IgD-negative memory B cell (primary cell): ENCODE measurements at regions not wholly inside any gene's neighbourhood (a gene's known extent, or its start where the extent isn't known, plus 50 kb on each side); places are given as distances from the start of the nearest gene placed in this dataset.
"Not testable (repeated sequence)": the region's sequence is repeated elsewhere in the genome, so short reads cannot be mapped to it uniquely, and the experiment has no call there.

ENCODE experiments used
- H3K27ac Mint-ChIP-seq, 3 donors: one replicate each; pipeline ENCODE4 v1.8.0; 2020 to 2022; ENCODE audit warnings: mild to moderate bottlenecking in 3 of 3, mixed read lengths in 3 of 3, moderate library complexity in 1 of 3
- H3K27me3 Mint-ChIP-seq: one replicate; pipeline ENCODE4 v1.8.0; 2021; ENCODE audit warnings: mixed read lengths
- H3K36me3 Mint-ChIP-seq: one replicate; pipeline ENCODE4 v1.8.0; 2020; ENCODE audit warnings: mild to moderate bottlenecking, mixed read lengths
- H3K4me1 Mint-ChIP-seq, 3 donors: one replicate each; pipeline ENCODE4 v1.8.0; 2020 to 2022; ENCODE audit warnings: mixed read lengths in 3 of 3, mild to moderate bottlenecking in 1 of 3
- H3K4me3 Mint-ChIP-seq, 4 donors: one replicate each; pipeline ENCODE4 v1.8.0; 2020 to 2022; ENCODE audit warnings: mild to moderate bottlenecking in 4 of 4, mixed read lengths in 4 of 4, moderate library complexity in 3 of 4
- H3K9me3 Mint-ChIP-seq, 3 donors: one replicate each; pipeline ENCODE4 v1.8.0; 2020 to 2021; ENCODE audit warnings: mixed read lengths in 3 of 3, mild to moderate bottlenecking in 1 of 3

DNA sequence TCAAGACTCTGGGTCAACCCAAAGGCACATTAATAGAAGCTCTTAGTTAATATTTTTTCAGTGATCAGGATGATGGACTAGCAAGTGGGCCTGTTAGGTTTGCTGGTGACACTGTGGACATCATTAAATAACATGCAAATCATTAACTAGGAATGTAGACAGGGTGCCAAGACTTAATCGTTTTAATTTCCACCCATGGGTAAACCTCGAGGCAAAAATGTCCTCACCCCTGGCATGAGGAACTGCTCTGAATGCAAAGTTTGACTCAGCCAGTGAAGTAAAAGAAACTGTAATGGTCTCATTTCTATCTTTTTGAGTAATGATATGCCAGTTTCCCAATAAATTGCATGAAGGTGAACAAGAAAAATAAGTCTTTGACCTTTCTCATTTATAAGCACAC is 152.6 kb upstream of the MEX3C start:
- Mint-ChIP-seq H3K27me3 (peaks cover 9% of the 10 kb centered on the region), H3K4me1 (no peaks in the 10 kb centered on the region), H3K27ac (no peak overlapping the region), H3K4me3 (no peak overlapping the region), H3K36me3 (peaks cover 3% of the 10 kb centered on the region), H3K9me3 (peaks cover 0 to under 1% (median 0%) of the 10 kb centered on the region in 3 donors)

DNA sequence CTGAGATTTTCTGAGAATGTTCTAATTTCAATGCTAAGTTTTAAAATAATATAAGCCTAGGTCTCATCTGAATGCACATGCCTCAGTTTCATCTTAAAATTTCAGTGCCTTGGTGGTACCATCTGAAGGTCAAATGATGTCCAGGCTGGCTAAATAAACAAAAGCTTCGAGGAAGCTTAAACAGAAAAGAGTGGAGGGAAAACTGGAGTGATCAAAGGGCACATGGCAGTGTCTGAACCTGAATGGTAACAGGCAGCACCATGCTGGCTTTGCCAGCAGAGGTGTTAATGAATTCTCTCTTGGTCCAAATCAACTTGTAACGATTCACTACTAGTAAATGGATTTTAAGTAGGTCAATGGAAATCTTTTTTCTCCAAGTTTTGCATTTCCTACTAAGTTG is 158.4 kb upstream of the MEX3C start:
- Mint-ChIP-seq H3K27me3 (peaks cover 8% of the 10 kb centered on the region), H3K27ac (no peak overlapping the region), H3K4me1 (no peaks in the 10 kb centered on the region), H3K9me3 (peaks cover 0 to 3% (median 0%) of the 10 kb centered on the region in 3 donors), H3K36me3 (peaks cover 3% of the 10 kb centered on the region), H3K4me3 (no peak overlapping the region)

DNA sequence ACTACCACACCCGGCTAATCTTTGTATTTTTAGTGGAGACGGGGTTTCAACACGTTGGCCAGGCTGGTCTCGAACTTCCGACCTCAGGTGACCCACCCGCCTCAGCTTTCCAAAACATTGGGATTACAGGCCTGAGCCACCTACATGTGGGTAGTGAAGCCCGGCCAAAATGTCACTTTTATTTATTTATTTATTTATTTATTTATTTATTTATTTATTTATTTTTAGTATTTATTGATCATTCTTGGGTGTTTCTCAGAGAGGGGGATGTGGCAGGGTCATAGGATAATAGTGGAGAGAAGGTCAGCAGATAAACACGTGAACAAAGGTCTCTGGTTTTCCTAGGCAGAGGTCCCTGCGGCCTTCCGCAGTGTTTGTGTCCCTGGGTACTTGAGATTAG is 162.8 kb upstream of the MEX3C start:
- H3K36me3 Mint-ChIP-seq, H3K9me3 Mint-ChIP-seq, H3K4me3 Mint-ChIP-seq, H3K27me3 Mint-ChIP-seq, H3K27ac Mint-ChIP-seq, H3K4me1 Mint-ChIP-seq: not testable (repeated sequence)

DNA sequence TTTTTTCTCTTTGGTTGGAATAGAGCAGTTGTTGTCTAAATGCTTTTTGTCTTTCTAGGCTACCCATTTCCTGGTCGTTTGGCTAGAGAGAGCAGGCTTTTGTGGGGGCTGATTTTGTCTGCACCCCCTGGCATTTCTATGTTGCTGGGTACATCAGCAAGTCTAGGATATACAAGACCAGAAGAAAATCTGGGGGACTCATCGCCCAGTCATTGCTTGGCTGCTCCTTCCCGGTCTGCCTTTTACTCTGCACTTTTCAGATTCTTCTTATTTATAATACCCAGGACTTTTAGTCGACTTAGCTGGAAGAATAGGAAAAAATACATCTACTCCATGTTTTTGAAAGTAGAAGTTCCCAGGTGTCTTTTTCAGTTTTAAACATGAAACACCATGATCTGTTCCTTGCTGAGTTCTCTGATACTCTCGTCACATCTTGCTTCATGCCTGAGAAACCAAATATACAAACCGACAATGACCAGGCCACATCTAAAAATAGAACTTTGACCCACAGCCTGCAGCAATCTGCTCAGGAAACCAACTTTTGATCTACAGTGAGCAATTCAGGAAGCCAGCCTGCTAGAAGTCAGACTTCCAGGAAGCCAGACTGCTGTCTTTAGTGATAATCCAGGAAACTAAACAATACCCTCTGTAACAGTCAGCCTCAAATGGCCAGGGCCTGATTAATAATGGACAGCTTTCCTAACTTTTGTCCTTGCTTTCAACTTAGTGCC is 163.8 kb upstream of the MEX3C start:
- H3K36me3 Mint-ChIP-seq: no peaks in the 10 kb centered on the region
- H3K4me3 Mint-ChIP-seq: peak overlapping the region in 1 of 4 donors; percentile 50
- H3K4me1 Mint-ChIP-seq: peaks cover 0 to 7% (median 5%) of the 10 kb centered on the region in 3 donors
- no peak overlapping the region for H3K27ac Mint-ChIP-seq
- peaks cover 0 to 3% (median 0%) of the 10 kb centered on the region in 3 donors for H3K9me3 Mint-ChIP-seq
- H3K27me3 Mint-ChIP-seq: peaks cover 6% of the 10 kb centered on the region

GRCh38 chr18:51363384-51363783 is 165.9 kb upstream of the MEX3C start:
- Mint-ChIP-seq H3K4me1 (peaks cover 0 to 7% (median 5%) of the 10 kb centered on the region in 3 donors), H3K27me3 (peaks cover 4% of the 10 kb centered on the region), H3K36me3 (no peaks in the 10 kb centered on the region), H3K4me3 (no peak overlapping the region), H3K9me3 (peaks cover 0 to 2% (median 0%) of the 10 kb centered on the region in 3 donors), H3K27ac (no peak overlapping the region)

- Mint-ChIP-seq H3K27ac (no peak overlapping the region), H3K4me3 (peak overlapping the region in 1 of 4 donors; percentile 25), H3K9me3 (peaks cover 0 to 10% (median 6%) of the 10 kb centered on the region in 3 donors), H3K36me3 (no peaks in the 10 kb centered on the region), H3K27me3 (peaks cover 4% of the 10 kb centered on the region), H3K4me1 (no peaks in the 10 kb centered on the region)
Measured at GRCh38 chr18:51370996-51371395, 173.5 kb upstream of the MEX3C start.

GRCh38 chr18:51371929-51372328 is 174.4 kb upstream of the MEX3C start:
- Mint-ChIP-seq H3K4me1 (no peaks in the 10 kb centered on the region), H3K4me3 (no peak overlapping the region), H3K9me3 (peaks cover 0 to 10% (median 6%) of the 10 kb centered on the region in 3 donors), H3K27me3 (peaks cover 4% of the 10 kb centered on the region), H3K36me3 (no peaks in the 10 kb centered on the region), H3K27ac (no peak overlapping the region)

GRCh38 chr18:51382081-51382480 is 184.6 kb upstream of the MEX3C start:
- peaks cover 0 to 1% (median 0%) of the 10 kb centered on the region in 3 donors for H3K4me1 Mint-ChIP-seq
- no peak overlapping the region for H3K4me3 Mint-ChIP-seq
- no peaks in the 10 kb centered on the region for H3K27me3 Mint-ChIP-seq
- no peaks in the 10 kb centered on the region for H3K36me3 Mint-ChIP-seq
- H3K27ac Mint-ChIP-seq: no peak overlapping the region
- peaks cover 0 to 2% (median 0%) of the 10 kb centered on the region in 3 donors for H3K9me3 Mint-ChIP-seq

DNA sequence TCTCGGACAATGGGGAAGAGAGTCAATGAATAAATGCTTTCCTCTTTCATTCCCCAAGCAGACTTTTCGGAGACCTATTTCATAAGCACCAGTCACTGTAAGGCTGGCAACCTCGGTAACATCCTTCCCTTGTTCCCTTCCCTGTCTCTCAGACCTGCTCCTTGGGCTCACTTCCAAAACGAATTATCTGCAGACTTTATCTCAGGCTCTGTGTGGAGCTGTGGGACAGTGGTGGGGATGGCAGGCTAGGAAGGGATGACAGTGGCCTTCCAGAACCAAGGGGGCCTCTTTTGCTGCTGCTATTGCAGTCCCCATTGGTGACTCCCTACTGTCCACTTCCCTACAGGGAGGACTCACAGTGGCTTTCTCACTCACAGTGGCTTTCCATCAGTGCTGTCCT is 185.6 kb upstream of the MEX3C start:
- peaks cover 0 to 2% (median 0%) of the 10 kb centered on the region in 3 donors for H3K9me3 Mint-ChIP-seq
- H3K4me3 Mint-ChIP-seq: no peak overlapping the region
- peaks cover 0 to 1% (median 0%) of the 10 kb centered on the region in 3 donors for H3K4me1 Mint-ChIP-seq
- H3K27ac Mint-ChIP-seq: no peak overlapping the region
- no peaks in the 10 kb centered on the region for H3K36me3 Mint-ChIP-seq
- no peaks in the 10 kb centered on the region for H3K27me3 Mint-ChIP-seq

- Mint-ChIP-seq H3K4me3 (no peak overlapping the region), H3K9me3 (peaks cover 0 to 2% (median 0%) of the 10 kb centered on the region in 3 donors), H3K36me3 (no peaks in the 10 kb centered on the region), H3K27ac (no peak overlapping the region), H3K4me1 (peaks cover 0 to 1% (median 0%) of the 10 kb centered on the region in 3 donors), H3K27me3 (no peaks in the 10 kb centered on the region)
Measured at GRCh38 chr18:51383711-51384110, 186.2 kb upstream of the MEX3C start.

- Mint-ChIP-seq H3K4me3 (no peak overlapping the region), H3K27ac (no peak overlapping the region), H3K36me3 (no peaks in the 10 kb centered on the region), H3K4me1 (peaks cover 0 to 1% (median 0%) of the 10 kb centered on the region in 3 donors), H3K9me3 (no peaks in the 10 kb centered on the region), H3K27me3 (no peaks in the 10 kb centered on the region)
Measured at GRCh38 chr18:51385270-51385669, 187.8 kb upstream of the MEX3C start.

- Mint-ChIP-seq H3K4me1 (no peaks in the 10 kb centered on the region), H3K27ac (no peak overlapping the region), H3K9me3 (peaks cover 0 to 4% (median 0%) of the 10 kb centered on the region in 3 donors), H3K27me3 (peaks cover 3% of the 10 kb centered on the region), H3K4me3 (no peak overlapping the region), H3K36me3 (no peaks in the 10 kb centered on the region)
Measured at GRCh38 chr18:51390702-51391101, 193.2 kb upstream of the MEX3C start.

DNA sequence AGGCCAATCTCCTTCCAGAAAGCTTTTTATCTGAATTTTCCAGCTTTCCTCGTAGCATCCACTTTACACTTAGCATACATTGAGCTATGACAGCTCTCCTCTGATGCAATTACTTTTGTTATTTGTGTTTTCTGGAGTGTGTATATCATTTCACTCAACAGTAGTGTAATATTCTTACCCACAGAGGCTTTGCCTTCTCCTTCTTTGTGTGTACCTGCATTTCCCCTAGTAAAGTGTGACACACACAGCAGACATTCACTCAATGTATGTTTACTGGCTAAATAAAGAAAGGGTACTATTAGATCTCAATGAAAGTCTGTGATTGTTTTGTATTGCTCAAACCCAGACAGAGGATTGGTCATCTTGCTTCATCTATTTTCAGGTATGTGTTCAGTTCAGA is 193.7 kb upstream of the MEX3C start:
- no peaks in the 10 kb centered on the region for H3K36me3 Mint-ChIP-seq
- H3K4me1 Mint-ChIP-seq: no peaks in the 10 kb centered on the region
- no peak overlapping the region for H3K27ac Mint-ChIP-seq
- no peak overlapping the region for H3K4me3 Mint-ChIP-seq
- peaks cover 3% of the 10 kb centered on the region for H3K27me3 Mint-ChIP-seq
- peaks cover 0 to 6% (median 0%) of the 10 kb centered on the region in 3 donors for H3K9me3 Mint-ChIP-seq

GRCh38 chr18:51391731-51392130 is 194.2 kb upstream of the MEX3C start:
- H3K4me1 Mint-ChIP-seq: peaks cover 0 to under 1% (median 0%) of the 10 kb centered on the region in 3 donors
- peaks cover 0 to 6% (median 0%) of the 10 kb centered on the region in 3 donors for H3K9me3 Mint-ChIP-seq
- H3K27ac Mint-ChIP-seq: no peak overlapping the region
- peaks cover 3% of the 10 kb centered on the region for H3K27me3 Mint-ChIP-seq
- no peaks in the 10 kb centered on the region for H3K36me3 Mint-ChIP-seq
- no peak overlapping the region for H3K4me3 Mint-ChIP-seq

- Mint-ChIP-seq H3K9me3 (peaks cover 0 to 6% (median 0%) of the 10 kb centered on the region in 3 donors), H3K27ac (no peak overlapping the region), H3K4me3 (no peak overlapping the region), H3K4me1 (peaks cover 0 to 2% (median 0%) of the 10 kb centered on the region in 3 donors), H3K36me3 (no peaks in the 10 kb centered on the region), H3K27me3 (peaks cover 2% of the 10 kb centered on the region)
Measured at GRCh38 chr18:51397347-51397962, 200.0 kb upstream of the MEX3C start.

GRCh38 chr18:51398104-51398503 is 200.6 kb upstream of the MEX3C start:
- peaks cover 0 to 6% (median 0%) of the 10 kb centered on the region in 3 donors for H3K9me3 Mint-ChIP-seq
- no peak overlapping the region for H3K4me3 Mint-ChIP-seq
- H3K36me3 Mint-ChIP-seq: no peaks in the 10 kb centered on the region
- peaks cover 2% of the 10 kb centered on the region for H3K27me3 Mint-ChIP-seq
- H3K4me1 Mint-ChIP-seq: peaks cover 0 to 2% (median 0%) of the 10 kb centered on the region in 3 donors
- no peak overlapping the region for H3K27ac Mint-ChIP-seq
